ENCODE measurements at regions not wholly inside any gene's neighbourhood (a gene's known extent, or its start where the extent isn't known, plus 50 kb on each side); places are given as distances from the start of the nearest gene placed in this dataset.

DNA sequence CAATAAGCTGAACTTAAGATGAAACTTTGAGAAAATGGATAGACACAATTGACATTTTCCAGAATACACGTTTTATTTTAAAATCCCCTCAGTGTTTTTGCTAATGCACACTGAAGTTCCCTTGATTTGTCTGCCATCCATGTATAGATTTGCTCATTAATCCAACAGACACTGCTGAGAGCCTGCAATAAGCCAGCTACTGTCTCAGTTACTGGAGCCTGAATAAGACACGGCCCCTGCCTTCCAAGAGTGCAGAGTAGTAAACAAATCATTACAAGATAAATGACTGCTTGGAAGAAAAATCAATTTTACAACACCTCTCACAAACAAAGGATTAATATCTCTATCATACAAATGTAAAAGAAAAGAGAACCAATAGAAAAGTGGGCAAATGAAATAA, 130.1 kb downstream of the TLR5 start:
- TF ChIP-seq, protein P1, sequence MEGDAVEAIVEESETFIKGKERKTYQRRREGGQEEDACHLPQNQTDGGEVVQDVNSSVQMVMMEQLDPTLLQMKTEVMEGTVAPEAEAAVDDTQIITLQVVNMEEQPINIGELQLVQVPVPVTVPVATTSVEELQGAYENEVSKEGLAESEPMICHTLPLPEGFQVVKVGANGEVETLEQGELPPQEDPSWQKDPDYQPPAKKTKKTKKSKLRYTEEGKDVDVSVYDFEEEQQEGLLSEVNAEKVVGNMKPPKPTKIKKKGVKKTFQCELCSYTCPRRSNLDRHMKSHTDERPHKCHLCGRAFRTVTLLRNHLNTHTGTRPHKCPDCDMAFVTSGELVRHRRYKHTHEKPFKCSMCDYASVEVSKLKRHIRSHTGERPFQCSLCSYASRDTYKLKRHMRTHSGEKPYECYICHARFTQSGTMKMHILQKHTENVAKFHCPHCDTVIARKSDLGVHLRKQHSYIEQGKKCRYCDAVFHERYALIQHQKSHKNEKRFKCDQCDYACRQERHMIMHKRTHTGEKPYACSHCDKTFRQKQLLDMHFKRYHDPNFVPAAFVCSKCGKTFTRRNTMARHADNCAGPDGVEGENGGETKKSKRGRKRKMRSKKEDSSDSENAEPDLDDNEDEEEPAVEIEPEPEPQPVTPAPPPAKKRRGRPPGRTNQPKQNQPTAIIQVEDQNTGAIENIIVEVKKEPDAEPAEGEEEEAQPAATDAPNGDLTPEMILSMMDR (IDR thresholded peaks at IDR 0.05) = no peak
- TF ChIP-seq POLR2A (IDR thresholded peaks at IDR 0.05) = no peak

Data from thyroid gland (tissue), 4 donors.